Body of pancreas (tissue), 4 donors: ENCODE measurements at regions not wholly inside any gene's neighbourhood (a gene's known extent, or its start where the extent isn't known, plus 50 kb on each side); places are given as distances from the start of the nearest gene placed in this dataset.

ENCODE experiments used
- ATAC-seq: fragments of 150-250 bp; one replicate; pipeline ENCODE4 v1.9.1; 2016
- DNase-seq, 4 donors: peaks; one replicate each; pipeline ENCODE4 v3.0.0-alpha.2; 2019
- H3K27ac ChIP-seq, 4 donors: fragments of 200-600 bp; sonication (generic); 1 replicate in 3 of 4; 2 replicates in 1 of 4; pipeline versions ENCODE4 v1.5.1 to v1.6.1; 2016 to 2019; ENCODE audit warnings: mild to moderate bottlenecking in 1 of 4, mixed read lengths in 1 of 4, moderate library complexity in 1 of 4
- H3K27me3 ChIP-seq, 2 donors: fragments of 200-600 bp; sonication (generic); one replicate each; pipeline ENCODE4 v1.6.0; 2016; ENCODE audit warnings: mild to moderate bottlenecking in 1 of 2
- H3K36me3 ChIP-seq, 2 donors: fragments of 200-600 bp; sonication (generic); replicated peaks in 1 of 2; 2 replicates each; pipeline ENCODE4 v1.5.1; 2016; ENCODE audit warnings: low read depth in 2 of 2; ENCODE audit not compliant: insufficient read depth in 1 of 2
- H3K4me1 ChIP-seq: fragments of 200-600 bp; sonication (generic); one replicate; pipeline ENCODE4 v1.6.0; 2016
- H3K4me3 ChIP-seq, 2 donors: fragments of 200-600 bp; sonication (generic); 1 replicate in 1 of 2; 2 replicates in 1 of 2; pipeline ENCODE4 v1.5.1; 2016 to 2019
- H3K9me3 ChIP-seq, 3 donors: fragments of 200-600 bp; sonication (generic); 1 replicate in 2 of 3; 2 replicates in 1 of 3; pipeline ENCODE4 v1.5.1; 2016
- POLR2A ChIP-seq, 3 donors: fragments of 450-650 bp; IDR thresholded peaks; one replicate each; pipeline ENCODE4 v1.6.1; 2016; ENCODE audit warnings: antibody characterized with exemption in 3 of 3, mild to moderate bottlenecking in 2 of 3
- WGBS, 2 donors: methylation state at CpG; one replicate each; pipeline ENCODE4 v1.1.5; 2017; 5-methylcytosine and 5-hydroxymethylcytosine counted together
- intact Hi-C: fragments of 100-400 bp; cut with DNase I; formaldehyde crosslinking; loops from one replicate; pipeline ENCODE4 v1.15.1; 2023
- TF ChIP-seq, protein P1 (sequence below), 7 experiments: fragments of 450-650 bp in 4 of 7; fragments of 200-600 bp in 3 of 7; sonication (generic) in 3 of 7; IDR thresholded peaks; one replicate each; pipeline ENCODE4 v1.5.1; 2016 to 2019; ENCODE audit warnings: antibody characterized with exemption in 7 of 7

DNA sequence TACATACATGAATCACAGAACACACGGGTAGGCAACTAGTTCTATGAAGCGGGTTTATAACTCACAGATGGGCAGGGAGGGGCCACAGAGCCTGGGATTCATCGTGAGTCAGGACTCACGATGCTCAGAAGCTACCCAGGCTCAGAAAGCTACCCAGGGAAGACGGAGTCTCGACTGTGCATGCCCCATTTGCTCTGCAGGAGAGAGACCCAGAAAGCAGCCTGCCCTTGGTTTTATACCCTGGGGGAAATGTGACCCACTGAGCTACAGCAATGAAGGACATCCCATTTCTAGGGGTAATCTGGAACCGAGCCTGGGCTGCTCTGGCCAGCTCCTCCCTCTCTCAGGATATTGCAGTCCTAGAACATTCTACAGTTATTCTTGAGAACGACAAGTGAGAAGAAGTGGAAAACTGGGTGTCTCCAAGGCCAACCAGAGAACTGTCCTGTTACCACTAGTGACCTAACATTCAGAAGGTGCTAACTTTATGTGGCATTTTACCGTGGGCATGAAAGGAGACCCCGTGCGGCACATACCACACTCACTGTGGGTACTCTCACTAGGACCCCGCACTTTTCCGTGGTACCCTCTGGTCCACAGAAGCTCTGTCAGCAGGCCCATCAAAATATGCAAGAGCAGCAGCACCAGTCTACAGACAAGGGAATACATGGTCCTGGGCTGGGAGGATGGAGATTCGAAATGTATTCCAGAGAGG, 201.9 kb upstream of the PMEPA1 start:
- 61 to 70% methylated on average over 12 to 13 of the region's 14 CpGs for WGBS, 2 donors
- Histone ChIP-seq H3K36me3 (no peaks in the 10 kb centered on the region), H3K27ac (no peak overlapping the region), H3K4me1 (peaks cover under 1% of the 10 kb centered on the region), H3K9me3 (no peaks in the 10 kb centered on the region), H3K27me3 (no peaks in the 10 kb centered on the region), H3K4me3 (no peak overlapping the region)
- ATAC-seq (no peak), DNase-seq (no peak)
- TF ChIP-seq, protein P1, sequence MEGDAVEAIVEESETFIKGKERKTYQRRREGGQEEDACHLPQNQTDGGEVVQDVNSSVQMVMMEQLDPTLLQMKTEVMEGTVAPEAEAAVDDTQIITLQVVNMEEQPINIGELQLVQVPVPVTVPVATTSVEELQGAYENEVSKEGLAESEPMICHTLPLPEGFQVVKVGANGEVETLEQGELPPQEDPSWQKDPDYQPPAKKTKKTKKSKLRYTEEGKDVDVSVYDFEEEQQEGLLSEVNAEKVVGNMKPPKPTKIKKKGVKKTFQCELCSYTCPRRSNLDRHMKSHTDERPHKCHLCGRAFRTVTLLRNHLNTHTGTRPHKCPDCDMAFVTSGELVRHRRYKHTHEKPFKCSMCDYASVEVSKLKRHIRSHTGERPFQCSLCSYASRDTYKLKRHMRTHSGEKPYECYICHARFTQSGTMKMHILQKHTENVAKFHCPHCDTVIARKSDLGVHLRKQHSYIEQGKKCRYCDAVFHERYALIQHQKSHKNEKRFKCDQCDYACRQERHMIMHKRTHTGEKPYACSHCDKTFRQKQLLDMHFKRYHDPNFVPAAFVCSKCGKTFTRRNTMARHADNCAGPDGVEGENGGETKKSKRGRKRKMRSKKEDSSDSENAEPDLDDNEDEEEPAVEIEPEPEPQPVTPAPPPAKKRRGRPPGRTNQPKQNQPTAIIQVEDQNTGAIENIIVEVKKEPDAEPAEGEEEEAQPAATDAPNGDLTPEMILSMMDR (IDR thresholded peaks at IDR 0.05), result no peak
- TF ChIP-seq POLR2A (IDR thresholded peaks at IDR 0.05), result no peak
- intact Hi-C loops, result no loop called here

GRCh38 chr20:57910716-57911115, 200.9 kb upstream of the PMEPA1 start:
- Histone ChIP-seq H3K4me1 (peaks cover 10% of the 10 kb centered on the region), H3K27me3 (no peaks in the 10 kb centered on the region), H3K9me3 (no peaks in the 10 kb centered on the region), H3K4me3 (no peak overlapping the region), H3K36me3 (no peaks in the 10 kb centered on the region), H3K27ac (no peak overlapping the region)
- WGBS, 2 donors, result 60 to 84% methylated on average over 1 of the region's 1 CpG
- intact Hi-C loops, result no loop called here
- ATAC-seq (no peak), DNase-seq (no peak)
- TF ChIP-seq POLR2A (IDR thresholded peaks at IDR 0.05), result no peak
- TF ChIP-seq, protein P1 (IDR thresholded peaks at IDR 0.05), result no peak

DNA sequence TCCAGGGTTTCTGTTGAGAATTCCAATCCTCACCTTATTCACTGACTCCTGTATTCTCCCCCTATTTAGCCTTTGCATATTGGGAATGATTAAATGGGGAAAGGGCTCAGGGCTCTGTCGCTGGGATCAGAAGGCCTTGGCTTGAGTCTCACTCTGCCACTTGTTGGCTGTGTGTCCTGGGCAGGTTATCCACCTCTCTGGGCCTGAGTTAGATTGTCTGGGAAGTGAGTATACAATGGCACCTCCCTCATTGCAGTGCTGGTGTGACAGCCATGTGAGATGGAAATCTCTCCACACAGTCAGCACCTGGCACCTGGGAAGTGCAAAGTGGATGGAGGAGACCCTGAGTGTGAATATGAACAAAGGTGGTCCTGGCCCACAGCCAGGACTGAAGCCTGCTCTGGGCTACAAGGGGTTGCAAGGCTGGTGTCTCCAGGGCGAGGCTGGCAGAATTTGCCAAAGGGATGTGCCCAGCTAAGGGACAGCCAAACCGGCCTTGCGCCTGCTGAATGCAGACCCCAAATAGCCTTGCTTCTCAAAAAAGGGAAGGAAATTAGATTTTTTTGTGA, 200.0 kb upstream of the PMEPA1 start:
- intact Hi-C loops, result no loop called here
- Histone ChIP-seq H3K36me3 (no peaks in the 10 kb centered on the region), H3K4me1 (peaks cover 16% of the 10 kb centered on the region), H3K27me3 (no peaks in the 10 kb centered on the region), H3K27ac (no peak overlapping the region), H3K9me3 (no peaks in the 10 kb centered on the region), H3K4me3 (no peak overlapping the region)
- WGBS, 2 donors, result 75 to 91% methylated on average over 4 of the region's 4 CpGs
- DNase-seq (no peak), ATAC-seq (no peak)
- no peak for TF ChIP-seq POLR2A (IDR thresholded peaks at IDR 0.05)
- TF ChIP-seq, protein P1 (IDR thresholded peaks at IDR 0.05), result no peak

DNA sequence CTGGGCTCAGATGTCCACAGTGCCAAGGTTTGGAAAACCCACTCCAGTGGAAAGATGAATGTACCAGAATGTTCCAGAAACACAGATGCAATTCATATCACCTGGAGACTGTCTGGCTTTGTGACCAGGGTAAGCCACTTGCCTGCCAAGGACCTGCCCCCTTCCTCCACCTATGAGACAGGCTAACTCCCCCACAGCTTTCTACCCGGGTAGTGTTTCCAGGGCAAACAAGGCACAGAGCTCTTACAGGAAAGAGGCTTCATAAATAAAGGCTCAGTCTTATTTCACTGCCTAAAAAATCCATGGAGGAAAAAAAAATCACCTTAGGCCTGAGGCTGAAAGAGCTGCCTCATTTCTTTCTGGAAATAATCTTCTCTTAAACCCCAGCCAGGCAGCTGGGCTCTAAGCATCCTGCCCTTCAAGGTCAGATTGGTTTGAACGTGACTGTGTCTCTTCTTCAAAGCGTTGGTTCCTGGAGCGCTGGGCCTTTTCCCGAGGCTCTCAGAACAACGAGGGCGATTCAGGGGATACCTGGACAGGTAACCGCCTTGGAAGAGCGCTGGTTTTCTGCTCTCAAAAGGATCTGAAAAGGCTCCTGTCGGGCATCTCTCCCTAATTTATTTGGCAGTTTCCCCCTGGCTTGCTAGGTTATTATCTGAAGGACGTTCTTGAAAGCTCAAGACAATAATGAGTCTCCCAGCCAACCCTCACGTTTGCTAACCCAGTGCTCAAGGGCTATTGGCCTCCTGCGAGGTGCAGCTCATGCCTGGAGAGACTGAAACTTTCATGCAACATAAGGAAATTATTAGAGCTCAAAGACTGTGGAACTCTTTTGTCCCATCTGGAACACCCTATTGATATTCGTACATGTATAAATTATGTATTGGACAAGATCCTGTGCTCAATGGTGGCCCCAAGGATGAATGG, 199.2 kb upstream of the PMEPA1 start:
- Histone ChIP-seq H3K4me1 (peaks cover 25% of the 10 kb centered on the region), H3K27ac (no peak overlapping the region), H3K27me3 (no peaks in the 10 kb centered on the region), H3K9me3 (no peaks in the 10 kb centered on the region), H3K36me3 (no peaks in the 10 kb centered on the region), H3K4me3 (no peak overlapping the region)
- no peak for DNase-seq
- no peak for ATAC-seq
- 52 to 54% methylated on average over 13 to 14 of the region's 14 CpGs for WGBS, 2 donors
- no peak for TF ChIP-seq POLR2A (IDR thresholded peaks at IDR 0.05)
- TF ChIP-seq, protein P1 (IDR thresholded peaks at IDR 0.05), result no peak
- intact Hi-C loops, result no loop called here
